ENCODE measurements at regions not wholly inside any gene's neighbourhood (a gene's known extent, or its start where the extent isn't known, plus 50 kb on each side); places are given as distances from the start of the nearest gene placed in this dataset.

GRCh38 chr12:75709503-75709902 lies 198.1 kb upstream of the KRR1 start:
- no peak for TF ChIP-seq CEBPB (IDR thresholded peaks at IDR 0.05; ENCODE audit: low read depth, low read length)
- TF ChIP-seq RCOR1 (IDR thresholded peaks at IDR 0.05; ENCODE audit: insufficient replicate concordance, low read length) = no peak
- no peak for TF ChIP-seq FOS (IDR thresholded peaks at IDR 0.05; ENCODE audit: low read depth, low read length)
- no peak for TF ChIP-seq USF2 (IDR thresholded peaks at IDR 0.05; ENCODE audit: low read depth, low read length)
- TF ChIP-seq CTCF (conservative IDR thresholded peaks at IDR 0.05; ENCODE audit: low read depth, low read length) = no peak
- TF ChIP-seq SMC3 (IDR thresholded peaks at IDR 0.05; ENCODE audit: low read depth, low read length) = no peak
- TF ChIP-seq RAD21 (IDR thresholded peaks at IDR 0.05; ENCODE audit: low read length) = no peak
- no peak for TF ChIP-seq MAFK (IDR thresholded peaks at IDR 0.05; ENCODE audit: low read depth, low read length)
- no peak for TF ChIP-seq POLR2A (IDR thresholded peaks at IDR 0.05; ENCODE audit: low read depth, low read length)
- no peak for TF ChIP-seq BHLHE40 (IDR thresholded peaks at IDR 0.05; ENCODE audit: low read depth, low read length)
- no peak for TF ChIP-seq MAZ (IDR thresholded peaks at IDR 0.05; ENCODE audit: borderline replicate concordance, low read depth, low read length)
- TF ChIP-seq RFX5 (IDR thresholded peaks at IDR 0.05; ENCODE audit: low read depth, low read length) = no peak
- no peak for TF ChIP-seq ELK1 (IDR thresholded peaks at IDR 0.05; ENCODE audit: borderline replicate concordance, low read depth, low read length)
- TF ChIP-seq NFE2L2 (IDR thresholded peaks at IDR 0.05; ENCODE audit: low read depth, low read length) = no peak
